SJSA1 (cell line): ENCODE measurements at regions not wholly inside any gene's neighbourhood (a gene's known extent, or its start where the extent isn't known, plus 50 kb on each side); places are given as distances from the start of the nearest gene placed in this dataset.

ENCODE experiments used
- DNase-seq, 2 experiments: peaks; one replicate each; pipeline ENCODE4 v3.0.0-alpha.2; 2015 to 2020; ENCODE audit warnings: low spot score in 2 of 2, low read depth in 1 of 2
- H3K27ac ChIP-seq: fragments of 250-450 bp; sonication (Bioruptor Pico); 2 replicates; pipeline ENCODE4 v1.5.1; 2020; ENCODE audit warnings: mild to moderate bottlenecking, moderate library complexity
- H3K27me3 ChIP-seq: fragments of 250-450 bp; sonication (Bioruptor Pico); replicated peaks from 2 replicates; pipeline ENCODE4 v1.5.1; 2020; ENCODE audit warnings: mild to moderate bottlenecking, moderate library complexity
- H3K36me3 ChIP-seq: fragments of 250-450 bp; sonication (Bioruptor Pico); 2 replicates; pipeline ENCODE4 v1.5.1; 2020; ENCODE audit warnings: mild to moderate bottlenecking
- H3K4me1 ChIP-seq: fragments of 250-450 bp; sonication (Bioruptor Pico); replicated peaks from 2 replicates; pipeline ENCODE4 v1.6.1; 2021; ENCODE audit warnings: mild to moderate bottlenecking
- H3K4me3 ChIP-seq: fragments of 250-450 bp; sonication (Bioruptor Pico); 2 replicates; pipeline ENCODE4 v1.5.1; 2020; ENCODE audit warnings: mild to moderate bottlenecking
- H3K9me3 ChIP-seq: fragments of 250-450 bp; sonication (Bioruptor Pico); replicated peaks from 2 replicates; pipeline ENCODE4 v1.5.1; 2020; ENCODE audit warnings: mild to moderate bottlenecking

GRCh38 chr22:44615146-44615545 lies 86.9 kb upstream of the PRR5 start:
- no peak overlapping the region for H3K4me3 ChIP-seq
- no peaks in the 10 kb centered on the region for H3K36me3 ChIP-seq
- H3K9me3 ChIP-seq, result peaks cover 6% of the 10 kb centered on the region
- no peaks in the 10 kb centered on the region for H3K4me1 ChIP-seq
- H3K27ac ChIP-seq, result no peak overlapping the region
- H3K27me3 ChIP-seq, result no peaks in the 10 kb centered on the region
- no peak for DNase-seq

GRCh38 chr22:44613196-44613595 lies 88.8 kb upstream of the PRR5 start:
- Histone ChIP-seq H3K27ac (no peak overlapping the region), H3K27me3 (no peaks in the 10 kb centered on the region), H3K4me1 (no peaks in the 10 kb centered on the region), H3K36me3 (no peaks in the 10 kb centered on the region), H3K9me3 (peaks cover 6% of the 10 kb centered on the region), H3K4me3 (no peak overlapping the region)
- DNase-seq, result no peak

GRCh38 chr22:44611880-44612496 lies 90.0 kb upstream of the PRR5 start:
- Histone ChIP-seq H3K27me3 (no peaks in the 10 kb centered on the region), H3K36me3 (no peaks in the 10 kb centered on the region), H3K9me3 (peaks cover 6% of the 10 kb centered on the region), H3K4me1 (no peaks in the 10 kb centered on the region), H3K4me3 (no peak overlapping the region), H3K27ac (no peak overlapping the region)
- no peak for DNase-seq

- no peaks in the 10 kb centered on the region for H3K27me3 ChIP-seq
- H3K4me3 ChIP-seq, result no peak overlapping the region
- no peaks in the 10 kb centered on the region for H3K36me3 ChIP-seq
- no peak overlapping the region for H3K27ac ChIP-seq
- no peaks in the 10 kb centered on the region for H3K4me1 ChIP-seq
- peaks cover 6% of the 10 kb centered on the region for H3K9me3 ChIP-seq
- DNase-seq, result no peak
Observed at GRCh38 chr22:44610071-44610470, 91.9 kb upstream of the PRR5 start.

GRCh38 chr22:44609400-44609988 lies 92.5 kb upstream of the PRR5 start:
- H3K27ac ChIP-seq, result no peak overlapping the region
- no peaks in the 10 kb centered on the region for H3K36me3 ChIP-seq
- no peaks in the 10 kb centered on the region for H3K27me3 ChIP-seq
- no peak overlapping the region for H3K4me3 ChIP-seq
- DNase-seq, result no peak
- no peaks in the 10 kb centered on the region for H3K4me1 ChIP-seq
- peaks cover 6% of the 10 kb centered on the region for H3K9me3 ChIP-seq

- Histone ChIP-seq H3K9me3 (peaks cover 6% of the 10 kb centered on the region), H3K4me1 (no peaks in the 10 kb centered on the region), H3K36me3 (no peaks in the 10 kb centered on the region), H3K27me3 (no peaks in the 10 kb centered on the region), H3K27ac (no peak overlapping the region), H3K4me3 (no peak overlapping the region)
- no peak for DNase-seq
Observed at GRCh38 chr22:44608597-44609399, 93.2 kb upstream of the PRR5 start.

- Histone ChIP-seq H3K4me1 (no peaks in the 10 kb centered on the region), H3K27ac (no peak overlapping the region), H3K4me3 (no peak overlapping the region), H3K27me3 (no peaks in the 10 kb centered on the region), H3K36me3 (no peaks in the 10 kb centered on the region), H3K9me3 (peaks cover 1% of the 10 kb centered on the region)
- no peak for DNase-seq
Observed at GRCh38 chr22:44606126-44606525, 95.9 kb upstream of the PRR5 start.

GRCh38 chr22:44605486-44605885 lies 96.5 kb upstream of the PRR5 start:
- no peak overlapping the region for H3K4me3 ChIP-seq
- no peak overlapping the region for H3K27ac ChIP-seq
- H3K4me1 ChIP-seq, result no peaks in the 10 kb centered on the region
- no peak for DNase-seq
- H3K36me3 ChIP-seq, result no peaks in the 10 kb centered on the region
- no peaks in the 10 kb centered on the region for H3K9me3 ChIP-seq
- H3K27me3 ChIP-seq, result no peaks in the 10 kb centered on the region

- DNase-seq, result no peak
- Histone ChIP-seq H3K27ac (no peak overlapping the region), H3K36me3 (no peaks in the 10 kb centered on the region)
Observed at GRCh38 chr22:44604991-44605390, 97.0 kb upstream of the PRR5 start.

GRCh38 chr22:44604455-44604854 lies 97.5 kb upstream of the PRR5 start:
- Histone ChIP-seq H3K36me3 (no peaks in the 10 kb centered on the region), H3K9me3 (no peaks in the 10 kb centered on the region), H3K4me1 (no peaks in the 10 kb centered on the region), H3K27me3 (no peaks in the 10 kb centered on the region), H3K4me3 (no peak overlapping the region), H3K27ac (no peak overlapping the region)
- DNase-seq, result no peak

More at GRCh38 chr22:44604991-44605390, 97.0 kb upstream of the PRR5 start:
- no peak overlapping the region for H3K4me3 ChIP-seq
- H3K27me3 ChIP-seq, result no peaks in the 10 kb centered on the region
- H3K4me1 ChIP-seq, result no peaks in the 10 kb centered on the region
- H3K9me3 ChIP-seq, result no peaks in the 10 kb centered on the region

- Histone ChIP-seq H3K27me3 (no peaks in the 10 kb centered on the region), H3K4me3 (no peak overlapping the region), H3K36me3 (no peaks in the 10 kb centered on the region), H3K4me1 (no peaks in the 10 kb centered on the region), H3K27ac (no peak overlapping the region), H3K9me3 (no peaks in the 10 kb centered on the region)
- no peak for DNase-seq
Observed at GRCh38 chr22:44603767-44604166, 98.2 kb upstream of the PRR5 start.

GRCh38 chr22:44601725-44602124 lies 100.3 kb upstream of the PRR5 start:
- no peak overlapping the region for H3K27ac ChIP-seq
- no peaks in the 10 kb centered on the region for H3K9me3 ChIP-seq
- no peaks in the 10 kb centered on the region for H3K36me3 ChIP-seq
- H3K4me1 ChIP-seq, result no peaks in the 10 kb centered on the region
- H3K4me3 ChIP-seq, result no peak overlapping the region
- DNase-seq, result no peak
- no peaks in the 10 kb centered on the region for H3K27me3 ChIP-seq

GRCh38 chr22:44601189-44601588 lies 100.8 kb upstream of the PRR5 start:
- Histone ChIP-seq H3K27me3 (no peaks in the 10 kb centered on the region), H3K4me3 (no peak overlapping the region), H3K36me3 (no peaks in the 10 kb centered on the region), H3K27ac (no peak overlapping the region), H3K4me1 (no peaks in the 10 kb centered on the region), H3K9me3 (no peaks in the 10 kb centered on the region)
- no peak for DNase-seq

- DNase-seq, result no peak
Observed at GRCh38 chr22:44600207-44600785, 101.7 kb upstream of the PRR5 start.

More at GRCh38 chr22:44600207-44600785, 101.7 kb upstream of the PRR5 start:
- H3K9me3 ChIP-seq, result no peaks in the 10 kb centered on the region
- no peaks in the 10 kb centered on the region for H3K4me1 ChIP-seq
- H3K27ac ChIP-seq, result no peak overlapping the region
- no peak overlapping the region for H3K4me3 ChIP-seq
- H3K36me3 ChIP-seq, result no peaks in the 10 kb centered on the region
- H3K27me3 ChIP-seq, result no peaks in the 10 kb centered on the region
